ENCODE measurements at regions not wholly inside any gene's neighbourhood (a gene's known extent, or its start where the extent isn't known, plus 50 kb on each side); places are given as distances from the start of the nearest gene placed in this dataset.

DNA sequence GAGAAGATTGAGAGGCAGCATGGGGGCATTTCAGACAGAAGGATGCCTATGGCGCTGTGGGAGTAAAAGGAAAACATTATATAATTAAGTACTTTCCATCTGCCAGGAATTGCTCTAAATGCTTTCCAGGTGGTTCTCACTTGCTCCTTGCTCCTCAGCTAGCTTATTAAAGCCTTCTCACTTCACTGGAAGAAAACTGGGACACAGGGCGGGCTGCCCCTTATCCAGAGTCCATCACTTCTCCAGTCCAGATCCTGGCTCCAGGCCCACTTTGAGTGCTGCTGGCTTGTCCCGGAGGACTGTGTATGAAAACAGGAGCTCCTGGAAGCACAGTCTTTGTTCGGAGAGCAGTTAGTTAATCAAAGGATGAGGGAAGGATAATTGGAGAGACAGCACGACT is 409.9 kb upstream of the ADAMTS16 start:
- H3K9ac ChIP-seq (ENCODE audit: low read depth, low read length) = no peak overlapping the region
- H3K27ac ChIP-seq (ENCODE audit: low read length) = no peak overlapping the region
- no peak overlapping the region for H3K4me3 ChIP-seq (ENCODE audit: low read length)
- no peaks in the 10 kb centered on the region for H3K9me3 ChIP-seq (ENCODE audit: insufficient read depth, low read depth, low read length)
- no peaks in the 10 kb centered on the region for H3K4me1 ChIP-seq (ENCODE audit: insufficient read depth, low read length)
- no peaks in the 10 kb centered on the region for H3K36me3 ChIP-seq (ENCODE audit: insufficient read depth, low read depth, low read length)
- H3K27me3 ChIP-seq (ENCODE audit: insufficient read depth, low read length) = no peaks in the 10 kb centered on the region

DNA sequence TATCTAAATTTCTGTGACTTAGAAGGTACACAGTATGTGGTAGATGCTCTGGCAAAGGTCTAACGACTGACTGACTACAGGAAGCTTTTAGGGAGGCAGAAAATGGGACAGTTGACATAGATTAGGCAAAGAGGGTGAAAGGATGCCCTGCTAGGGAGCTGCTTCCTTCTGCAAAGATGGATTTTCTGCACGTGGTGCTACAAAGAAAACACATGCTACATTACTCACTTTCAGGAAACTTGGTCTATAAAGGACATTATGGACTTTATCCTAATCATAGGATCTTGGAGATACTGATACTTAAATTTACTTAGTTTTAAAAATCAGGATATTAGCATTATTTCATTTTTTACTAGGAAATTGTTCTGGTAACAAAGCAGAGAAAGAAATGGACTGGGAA is 405.8 kb upstream of the ADAMTS16 start:
- H3K9ac ChIP-seq (ENCODE audit: low read depth, low read length) = no peak overlapping the region
- no peaks in the 10 kb centered on the region for H3K36me3 ChIP-seq (ENCODE audit: insufficient read depth, low read depth, low read length)

DNA sequence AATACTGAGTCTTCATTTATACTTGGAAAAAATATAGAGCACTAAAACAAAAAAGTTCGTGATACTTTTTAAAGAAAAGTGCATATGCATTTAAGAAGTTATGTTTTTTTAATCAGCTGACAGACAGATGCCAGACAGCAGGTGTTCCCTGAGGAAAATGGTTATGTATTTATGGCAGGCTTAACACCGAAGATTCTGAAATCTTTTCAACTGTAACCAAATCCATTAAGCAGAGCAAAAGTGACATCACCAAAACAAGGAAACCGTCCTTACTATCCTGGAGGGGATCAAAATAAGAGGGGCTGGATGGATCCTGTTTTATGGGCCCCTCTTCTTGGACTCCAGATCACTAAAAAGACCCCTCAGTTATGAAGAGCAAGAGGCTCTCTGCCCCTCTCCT is 404.9 kb upstream of the ADAMTS16 start:
- no peak overlapping the region for H3K9ac ChIP-seq (ENCODE audit: low read depth, low read length)
- H3K27me3 ChIP-seq (ENCODE audit: insufficient read depth, low read length) = no peaks in the 10 kb centered on the region
- H3K4me3 ChIP-seq (ENCODE audit: low read length) = no peak overlapping the region
- no peaks in the 10 kb centered on the region for H3K9me3 ChIP-seq (ENCODE audit: insufficient read depth, low read depth, low read length)
- no peaks in the 10 kb centered on the region for H3K4me1 ChIP-seq (ENCODE audit: insufficient read depth, low read length)
- H3K27ac ChIP-seq (ENCODE audit: low read length) = no peak overlapping the region
- no peaks in the 10 kb centered on the region for H3K36me3 ChIP-seq (ENCODE audit: insufficient read depth, low read depth, low read length)

More for the DNA sequence above, 405.8 kb upstream of the ADAMTS16 start:
- Histone ChIP-seq H3K27ac (ENCODE audit: low read length) (no peak overlapping the region), H3K9me3 (ENCODE audit: insufficient read depth, low read depth, low read length) (no peaks in the 10 kb centered on the region), H3K4me1 (ENCODE audit: insufficient read depth, low read length) (no peaks in the 10 kb centered on the region), H3K4me3 (ENCODE audit: low read length) (no peak overlapping the region), H3K27me3 (ENCODE audit: insufficient read depth, low read length) (no peaks in the 10 kb centered on the region)

DNA sequence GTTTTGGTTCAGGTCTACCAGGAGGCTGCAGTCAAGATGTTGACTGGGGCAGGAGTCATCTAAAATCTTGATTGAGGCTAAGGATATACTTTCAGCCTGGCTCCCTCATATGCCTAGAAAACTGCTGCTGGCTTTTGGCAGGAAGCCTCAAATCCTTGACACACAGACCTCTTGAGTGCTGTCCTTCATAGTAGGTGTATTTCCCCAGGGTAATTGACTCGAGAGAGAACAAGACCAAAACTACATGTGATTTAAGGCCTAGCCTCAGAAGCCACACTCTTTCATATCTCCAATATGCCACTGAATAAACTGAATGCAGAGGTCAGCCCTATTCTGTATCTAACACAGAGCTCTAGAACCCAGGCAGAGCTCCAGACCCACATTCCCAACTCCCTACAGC is 402.3 kb upstream of the ADAMTS16 start:
- H3K36me3 ChIP-seq (ENCODE audit: insufficient read depth, low read depth, low read length) = no peaks in the 10 kb centered on the region
- no peaks in the 10 kb centered on the region for H3K27me3 ChIP-seq (ENCODE audit: insufficient read depth, low read length)

DNA sequence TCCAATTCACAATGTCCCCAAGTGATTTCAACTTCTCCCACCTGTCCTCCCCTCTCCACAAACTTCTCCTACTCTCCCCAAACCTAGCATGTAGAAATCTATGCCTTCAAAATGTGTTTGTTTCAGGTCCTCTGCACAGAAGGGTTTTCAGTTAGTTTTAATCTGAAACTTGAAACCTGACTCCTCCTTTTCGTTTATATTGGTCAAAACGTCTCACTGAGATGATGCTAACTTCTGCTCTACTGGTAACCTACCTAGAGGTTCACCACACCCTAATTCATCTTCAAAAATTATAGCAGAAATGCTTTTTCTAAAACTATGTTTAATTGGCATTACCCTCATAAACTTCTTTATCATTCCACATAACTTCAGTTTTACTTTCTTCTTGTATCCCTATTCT is 401.8 kb upstream of the ADAMTS16 start:
- Histone ChIP-seq H3K4me3 (ENCODE audit: low read length) (no peak overlapping the region), H3K27me3 (ENCODE audit: insufficient read depth, low read length) (no peaks in the 10 kb centered on the region), H3K36me3 (ENCODE audit: insufficient read depth, low read depth, low read length) (no peaks in the 10 kb centered on the region), H3K4me1 (ENCODE audit: insufficient read depth, low read length) (no peaks in the 10 kb centered on the region), H3K9me3 (ENCODE audit: insufficient read depth, low read depth, low read length) (no peaks in the 10 kb centered on the region), H3K9ac (ENCODE audit: low read depth, low read length) (no peak overlapping the region), H3K27ac (ENCODE audit: low read length) (no peak overlapping the region)

More for the DNA sequence above, 402.3 kb upstream of the ADAMTS16 start:
- H3K4me1 ChIP-seq (ENCODE audit: insufficient read depth, low read length) = no peaks in the 10 kb centered on the region
- H3K9me3 ChIP-seq (ENCODE audit: insufficient read depth, low read depth, low read length) = no peaks in the 10 kb centered on the region
- no peak overlapping the region for H3K27ac ChIP-seq (ENCODE audit: low read length)
- H3K9ac ChIP-seq (ENCODE audit: low read depth, low read length) = no peak overlapping the region
- no peak overlapping the region for H3K4me3 ChIP-seq (ENCODE audit: low read length)

DNA sequence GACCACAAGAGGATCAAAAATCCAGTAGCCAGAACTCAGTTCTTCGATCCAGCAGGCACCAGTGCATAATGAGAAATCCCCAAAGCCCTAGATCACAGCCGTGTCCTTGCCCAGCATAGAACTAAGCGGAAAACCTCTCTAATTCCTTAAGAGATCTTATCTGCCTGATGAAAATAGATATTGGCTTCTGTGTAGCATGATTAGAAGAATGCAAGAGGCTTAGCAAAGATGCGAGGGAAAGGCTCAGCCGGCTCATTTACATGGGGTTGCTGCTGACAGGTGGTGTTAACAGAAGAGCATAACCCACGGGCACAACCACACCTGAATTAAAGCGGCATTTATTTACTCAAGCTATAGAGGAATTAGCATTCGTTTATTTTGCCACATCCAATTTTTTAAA is 400.0 kb upstream of the ADAMTS16 start:
- Histone ChIP-seq H3K9me3 (ENCODE audit: insufficient read depth, low read depth, low read length) (peaks cover 8% of the 10 kb centered on the region), H3K27ac (ENCODE audit: low read length) (no peak overlapping the region), H3K9ac (ENCODE audit: low read depth, low read length) (no peak overlapping the region), H3K36me3 (ENCODE audit: insufficient read depth, low read depth, low read length) (no peaks in the 10 kb centered on the region), H3K4me1 (ENCODE audit: insufficient read depth, low read length) (no peaks in the 10 kb centered on the region), H3K27me3 (ENCODE audit: insufficient read depth, low read length) (no peaks in the 10 kb centered on the region), H3K4me3 (ENCODE audit: low read length) (no peak overlapping the region)

DNA sequence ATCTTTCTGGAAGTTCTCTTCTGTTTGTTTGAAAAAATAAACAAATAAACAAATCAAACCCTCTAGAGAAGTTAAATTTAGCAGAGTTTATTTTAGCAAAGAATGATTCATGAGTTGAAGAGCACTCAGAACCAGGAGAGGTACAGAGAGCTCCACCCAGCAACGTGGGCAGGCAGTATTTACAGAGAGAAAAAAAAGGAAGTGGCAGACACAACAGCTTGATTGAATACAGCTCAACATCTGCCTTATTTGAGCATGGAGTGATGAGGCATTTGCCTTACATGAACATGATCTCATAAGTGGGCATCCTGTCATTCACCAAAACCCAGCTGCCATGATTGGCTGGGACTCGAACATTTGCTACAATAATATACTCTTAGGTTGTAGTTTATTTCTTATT is 381.6 kb upstream of the ADAMTS16 start:
- Histone ChIP-seq H3K27me3 (ENCODE audit: insufficient read depth, low read length) (no peaks in the 10 kb centered on the region), H3K4me1 (ENCODE audit: insufficient read depth, low read length) (no peaks in the 10 kb centered on the region), H3K36me3 (ENCODE audit: insufficient read depth, low read depth, low read length) (no peaks in the 10 kb centered on the region), H3K27ac (ENCODE audit: low read length) (no peak overlapping the region), H3K9ac (ENCODE audit: low read depth, low read length) (no peak overlapping the region), H3K4me3 (ENCODE audit: low read length) (no peak overlapping the region), H3K9me3 (ENCODE audit: insufficient read depth, low read depth, low read length) (no peaks in the 10 kb centered on the region)

DNA sequence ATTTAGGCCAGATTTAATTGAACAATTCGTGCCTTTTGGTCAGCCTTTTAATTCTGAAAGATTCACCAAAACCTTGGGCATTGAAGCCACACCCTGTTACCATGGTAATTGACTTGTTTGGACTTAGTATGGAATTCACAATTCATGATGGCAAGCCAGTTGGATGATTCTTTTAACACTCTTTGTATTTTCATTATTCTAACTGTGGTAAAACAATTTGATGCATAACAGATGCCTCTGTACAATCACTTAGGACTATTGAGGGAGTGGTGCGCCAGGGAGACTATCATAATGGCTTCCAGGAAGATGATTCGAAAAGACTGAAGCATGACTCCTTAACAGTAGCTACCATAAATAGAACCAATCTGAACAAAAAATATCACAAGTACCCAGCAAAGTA is 381.1 kb upstream of the ADAMTS16 start:
- no peak overlapping the region for H3K4me3 ChIP-seq (ENCODE audit: low read length)
- no peak overlapping the region for H3K9ac ChIP-seq (ENCODE audit: low read depth, low read length)
- H3K27me3 ChIP-seq (ENCODE audit: insufficient read depth, low read length) = no peaks in the 10 kb centered on the region
- H3K36me3 ChIP-seq (ENCODE audit: insufficient read depth, low read depth, low read length) = no peaks in the 10 kb centered on the region
- no peaks in the 10 kb centered on the region for H3K4me1 ChIP-seq (ENCODE audit: insufficient read depth, low read length)
- H3K27ac ChIP-seq (ENCODE audit: low read length) = no peak overlapping the region
- H3K9me3 ChIP-seq (ENCODE audit: insufficient read depth, low read depth, low read length) = no peaks in the 10 kb centered on the region

DNA sequence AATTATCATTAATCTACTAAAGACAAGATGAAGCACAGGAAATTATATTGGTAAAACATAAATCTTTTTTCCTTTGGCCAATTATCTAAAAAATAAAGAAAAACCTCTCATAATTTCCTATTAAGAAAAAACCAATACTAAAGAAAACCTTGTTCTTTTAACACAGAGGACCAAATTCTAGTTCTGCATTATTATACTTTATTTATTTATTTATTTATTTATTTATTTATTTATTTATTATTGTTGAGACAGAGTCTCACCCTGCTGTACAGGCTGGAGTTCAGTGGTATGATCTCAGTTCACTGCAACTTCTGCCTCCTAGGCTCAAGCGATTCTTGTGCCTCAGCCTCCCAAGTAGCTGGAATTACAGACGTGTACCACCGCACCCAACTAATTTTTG is 377.8 kb upstream of the ADAMTS16 start:
- H3K27me3 ChIP-seq (ENCODE audit: insufficient read depth, low read length) = no peaks in the 10 kb centered on the region
- H3K4me1 ChIP-seq (ENCODE audit: insufficient read depth, low read length) = no peaks in the 10 kb centered on the region
- H3K36me3 ChIP-seq (ENCODE audit: insufficient read depth, low read depth, low read length) = no peaks in the 10 kb centered on the region
- H3K27ac ChIP-seq (ENCODE audit: low read length) = no peak overlapping the region
- no peak overlapping the region for H3K4me3 ChIP-seq (ENCODE audit: low read length)
- H3K9ac ChIP-seq (ENCODE audit: low read depth, low read length) = no peak overlapping the region
- no peaks in the 10 kb centered on the region for H3K9me3 ChIP-seq (ENCODE audit: insufficient read depth, low read depth, low read length)

DNA sequence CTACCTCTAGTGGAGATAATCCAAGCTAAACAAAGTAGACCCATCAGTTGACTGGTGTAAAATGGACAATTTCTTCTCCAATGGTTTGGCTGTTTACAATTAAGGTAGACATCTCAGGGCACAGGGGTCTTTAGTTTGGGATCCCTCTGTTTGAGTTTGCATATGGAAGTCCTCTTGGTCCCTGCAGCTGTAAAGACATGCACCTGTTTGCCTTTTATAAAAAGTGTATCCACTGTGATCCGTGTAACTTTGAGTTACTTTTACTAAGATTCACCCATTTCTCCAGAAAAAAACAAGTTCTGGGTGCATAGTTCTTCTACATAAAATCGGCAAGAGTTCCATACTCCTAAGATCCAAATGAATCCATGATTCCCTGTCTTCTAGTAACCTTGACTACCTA is 374.7 kb upstream of the ADAMTS16 start:
- Histone ChIP-seq H3K9me3 (ENCODE audit: insufficient read depth, low read depth, low read length) (no peaks in the 10 kb centered on the region), H3K4me3 (ENCODE audit: low read length) (no peak overlapping the region), H3K4me1 (ENCODE audit: insufficient read depth, low read length) (no peaks in the 10 kb centered on the region), H3K27me3 (ENCODE audit: insufficient read depth, low read length) (no peaks in the 10 kb centered on the region), H3K36me3 (ENCODE audit: insufficient read depth, low read depth, low read length) (no peaks in the 10 kb centered on the region), H3K9ac (ENCODE audit: low read depth, low read length) (no peak overlapping the region), H3K27ac (ENCODE audit: low read length) (no peak overlapping the region)

DNA sequence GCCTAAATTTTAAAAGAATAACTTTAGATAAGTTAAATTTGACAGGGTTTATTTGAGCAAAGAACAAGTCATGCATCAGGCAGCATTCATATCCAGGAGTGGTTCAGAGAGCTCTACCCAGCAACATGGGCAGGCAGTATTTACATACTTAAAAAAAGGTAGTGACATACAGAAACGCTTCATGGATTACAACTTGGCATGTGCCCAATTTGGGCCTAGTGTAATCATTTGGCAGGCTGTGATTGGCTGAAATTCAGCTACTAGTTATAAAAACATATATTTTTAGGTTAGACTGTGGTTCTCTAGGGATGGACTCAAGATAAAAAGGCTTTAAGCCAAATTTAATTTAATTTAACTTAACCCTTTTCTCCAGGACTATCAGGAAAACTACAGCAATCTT is 374.0 kb upstream of the ADAMTS16 start:
- Histone ChIP-seq H3K9ac (ENCODE audit: low read depth, low read length) (no peak overlapping the region), H3K9me3 (ENCODE audit: insufficient read depth, low read depth, low read length) (no peaks in the 10 kb centered on the region)

DNA sequence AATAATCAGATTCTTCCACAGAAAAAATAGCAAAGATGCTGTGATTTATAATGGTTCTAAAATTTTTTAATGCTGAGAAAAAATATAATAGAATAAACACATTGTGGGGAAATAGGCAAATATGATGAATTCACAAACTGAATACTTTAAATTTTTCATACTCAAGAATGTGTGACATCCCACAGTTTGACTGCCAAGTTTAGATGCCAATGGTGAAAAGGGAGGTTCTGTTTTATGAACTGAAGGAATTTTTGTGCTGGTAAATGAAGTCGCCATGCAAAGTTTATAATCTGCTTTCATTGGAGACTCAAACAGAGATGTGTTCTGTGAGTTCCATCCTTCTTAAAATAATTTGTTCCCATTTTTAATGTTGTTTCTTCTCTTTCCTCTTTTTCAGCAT is 367.5 kb upstream of the ADAMTS16 start:
- no peak overlapping the region for H3K4me3 ChIP-seq (ENCODE audit: low read length)
- H3K27ac ChIP-seq (ENCODE audit: low read length) = no peak overlapping the region
- no peaks in the 10 kb centered on the region for H3K9me3 ChIP-seq (ENCODE audit: insufficient read depth, low read depth, low read length)
- no peaks in the 10 kb centered on the region for H3K36me3 ChIP-seq (ENCODE audit: insufficient read depth, low read depth, low read length)
- H3K27me3 ChIP-seq (ENCODE audit: insufficient read depth, low read length) = no peaks in the 10 kb centered on the region
- no peaks in the 10 kb centered on the region for H3K4me1 ChIP-seq (ENCODE audit: insufficient read depth, low read length)
- no peak overlapping the region for H3K9ac ChIP-seq (ENCODE audit: low read depth, low read length)

More for the DNA sequence above, 374.0 kb upstream of the ADAMTS16 start:
- Histone ChIP-seq H3K27ac (ENCODE audit: low read length) (no peak overlapping the region), H3K27me3 (ENCODE audit: insufficient read depth, low read length) (no peaks in the 10 kb centered on the region), H3K36me3 (ENCODE audit: insufficient read depth, low read depth, low read length) (no peaks in the 10 kb centered on the region), H3K4me1 (ENCODE audit: insufficient read depth, low read length) (no peaks in the 10 kb centered on the region), H3K4me3 (ENCODE audit: low read length) (no peak overlapping the region)

DNA sequence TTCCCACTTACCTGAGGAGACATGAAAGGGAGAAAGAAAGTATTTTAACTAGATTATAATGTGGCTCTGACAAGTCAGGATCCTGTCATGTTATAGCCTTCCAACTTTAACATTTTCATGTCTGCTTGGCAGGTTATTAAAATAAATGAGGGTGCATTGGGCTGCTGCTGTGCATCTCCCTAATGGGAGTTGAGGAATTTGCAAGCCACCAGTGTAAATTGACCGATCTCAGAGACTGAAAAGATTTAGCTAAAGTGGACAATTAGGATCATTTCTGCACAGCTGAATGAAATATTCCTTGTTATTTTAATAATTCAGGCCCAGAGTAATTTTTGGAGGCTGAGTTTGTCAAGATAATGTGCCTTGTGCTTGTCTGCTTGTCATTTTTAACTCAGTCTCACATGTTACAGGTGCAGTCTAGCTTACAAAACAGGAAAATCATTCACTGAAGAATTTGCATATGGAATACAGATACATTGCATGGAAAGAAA is 366.3 kb upstream of the ADAMTS16 start:
- no peak overlapping the region for H3K27ac ChIP-seq (ENCODE audit: low read length)
- H3K9ac ChIP-seq (ENCODE audit: low read depth, low read length) = no peak overlapping the region
- H3K9me3 ChIP-seq (ENCODE audit: insufficient read depth, low read depth, low read length) = no peaks in the 10 kb centered on the region
- no peaks in the 10 kb centered on the region for H3K36me3 ChIP-seq (ENCODE audit: insufficient read depth, low read depth, low read length)
- no peaks in the 10 kb centered on the region for H3K27me3 ChIP-seq (ENCODE audit: insufficient read depth, low read length)
- no peaks in the 10 kb centered on the region for H3K4me1 ChIP-seq (ENCODE audit: insufficient read depth, low read length)
- no peak overlapping the region for H3K4me3 ChIP-seq (ENCODE audit: low read length)

Measured in iPS-20b (cell line).